Transverse colon (tissue), 3 donors: ENCODE measurements at regions not wholly inside any gene's neighbourhood (a gene's known extent, or its start where the extent isn't known, plus 50 kb on each side); places are given as distances from the start of the nearest gene placed in this dataset.

Experiments used
- EP300 ChIP-seq: sonication (generic); formaldehyde crosslinking; IDR thresholded peaks from one replicate; pipeline ENCODE4 v1.6.1; 2017; ENCODE audit warnings: antibody characterized with exemption, low read depth
- POLR2AphosphoS5 ChIP-seq, 3 donors: sonication (generic); formaldehyde crosslinking; IDR thresholded peaks; one replicate each; pipeline ENCODE4 v1.6.1; 2016; ENCODE audit warnings: antibody characterized with exemption in 3 of 3

DNA sequence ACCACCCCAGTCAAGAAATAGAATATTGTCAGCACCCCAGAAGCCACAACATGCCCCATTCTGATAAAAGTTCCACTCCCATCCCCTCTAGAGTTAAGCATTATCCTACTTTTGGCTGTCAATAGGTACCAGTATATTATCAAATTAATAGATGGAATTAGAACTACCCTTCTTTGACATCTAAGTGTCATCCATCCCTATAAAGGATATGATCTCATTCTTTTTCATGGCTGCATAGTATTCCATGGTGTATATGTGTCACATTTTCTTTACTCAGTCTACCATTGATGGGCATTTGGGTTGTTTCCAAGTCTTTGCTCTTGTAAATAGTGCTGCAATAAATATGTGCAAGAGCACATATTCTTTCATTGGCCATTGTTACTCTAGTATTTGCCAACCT lies 246.2 kb downstream of the SEC23A start:
- TF ChIP-seq POLR2AphosphoS5 (IDR thresholded peaks at IDR 0.05) (no peak), EP300 (no peak)
